GM12878 (cell line): ENCODE measurements at regions not wholly inside any gene's neighbourhood (a gene's known extent, or its start where the extent isn't known, plus 50 kb on each side); places are given as distances from the start of the nearest gene placed in this dataset.

Source experiments
- BMI1 ChIP-seq: fragments of 450-650 bp; IDR thresholded peaks from 2 replicates; pipeline ENCODE4 v1.6.1; 2016; ENCODE audit warnings: mild to moderate bottlenecking, moderate library complexity, borderline replicate concordance
- CTCF ChIP-seq, 3 experiments: IDR thresholded peaks in 2 of 3; conservative IDR thresholded peaks in 1 of 3; 2 replicates each; pipeline ENCODE4 v1.5.1; 2011; ENCODE audit warnings: low read depth in 3 of 3, low read length in 3 of 3, mild to moderate bottlenecking in 3 of 3, control low read depth in 2 of 3, moderate library complexity in 2 of 3, inconsistent platforms in 1 of 3, mixed read lengths in 1 of 3; ENCODE audit not compliant: control insufficient read depth in 2 of 3, insufficient read depth in 1 of 3; ENCODE audit errors: extremely low read depth in 1 of 3
- FOS ChIP-seq: IDR thresholded peaks from 3 replicates; pipeline ENCODE4 v1.6.1; 2011; ENCODE audit warnings: borderline replicate concordance; ENCODE audit not compliant: insufficient read length; ENCODE audit errors: extremely low read depth
- MTA3 ChIP-seq: IDR thresholded peaks from 2 replicates; pipeline ENCODE4 v1.6.1; 2012; ENCODE audit warnings: low read length, inconsistent platforms, borderline replicate concordance
- MXI1 ChIP-seq: fragments of 150-350 bp; IDR thresholded peaks from 2 replicates; pipeline ENCODE4 v1.6.1; 2011; ENCODE audit warnings: low read depth, mild to moderate bottlenecking, inconsistent platforms, low read length, improper control_type of control experiment
- MYC ChIP-seq: IDR thresholded peaks from 2 replicates; pipeline ENCODE4 v1.6.1; 2011; ENCODE audit warnings: mild to moderate bottlenecking, low read length, moderate library complexity, inconsistent platforms; ENCODE audit not compliant: insufficient read depth, insufficient replicate concordance, insufficient read length, severe bottlenecking
- RAD21 ChIP-seq: IDR thresholded peaks from 2 replicates; pipeline ENCODE4 v1.6.1; 2011; ENCODE audit warnings: mild to moderate bottlenecking, low read depth, low read length, moderate library complexity; ENCODE audit not compliant: insufficient read depth
- RB1 ChIP-seq: fragments of 450-650 bp; formaldehyde crosslinking; IDR thresholded peaks from 2 replicates; pipeline ENCODE4 v1.6.1; 2017; ENCODE audit warnings: mild to moderate bottlenecking, borderline replicate concordance
- RELA ChIP-seq: fragments of 450-650 bp; IDR thresholded peaks from 2 replicates; pipeline ENCODE4 v1.8.0; 2014; ENCODE audit warnings: borderline replicate concordance; ENCODE audit not compliant: partially characterized antibody
- SMAD1 ChIP-seq: fragments of 450-650 bp; IDR thresholded peaks from 2 replicates; pipeline ENCODE4 v1.6.1; 2018; ENCODE audit warnings: mild to moderate bottlenecking, low read depth; ENCODE audit not compliant: partially characterized antibody
- SRF ChIP-seq, 2 experiments: IDR thresholded peaks; 2 replicates each; pipeline ENCODE4 v1.6.1; 2011; ENCODE audit warnings: low read depth in 2 of 2, low read length in 2 of 2, mild to moderate bottlenecking in 1 of 2, moderate library complexity in 1 of 2
- USF1 ChIP-seq: IDR thresholded peaks from 2 replicates; pipeline ENCODE4 v1.6.1; 2011; ENCODE audit warnings: borderline replicate concordance, low read depth, mild to moderate bottlenecking, moderate library complexity, mixed read lengths, low read length; ENCODE audit not compliant: insufficient read depth; ENCODE audit errors: extremely low read length
- TF ChIP-seq, protein P1 (sequence below): IDR thresholded peaks from 2 replicates; pipeline ENCODE4 v1.6.1; 2011; ENCODE audit warnings: borderline replicate concordance, low read depth, mild to moderate bottlenecking, moderate library complexity, low read length; ENCODE audit not compliant: insufficient read depth, poor library complexity, severe bottlenecking
- TF ChIP-seq, protein P2 (sequence below): fragments of 450-650 bp; IDR thresholded peaks from 2 replicates; pipeline ENCODE4 v1.6.1; 2017; ENCODE audit warnings: mild to moderate bottlenecking

GRCh38 chr19:32058131-32058530 is 287.3 kb upstream of the ZNF507 start:
- TF ChIP-seq FOS: no peak
- TF ChIP-seq, protein P1, sequence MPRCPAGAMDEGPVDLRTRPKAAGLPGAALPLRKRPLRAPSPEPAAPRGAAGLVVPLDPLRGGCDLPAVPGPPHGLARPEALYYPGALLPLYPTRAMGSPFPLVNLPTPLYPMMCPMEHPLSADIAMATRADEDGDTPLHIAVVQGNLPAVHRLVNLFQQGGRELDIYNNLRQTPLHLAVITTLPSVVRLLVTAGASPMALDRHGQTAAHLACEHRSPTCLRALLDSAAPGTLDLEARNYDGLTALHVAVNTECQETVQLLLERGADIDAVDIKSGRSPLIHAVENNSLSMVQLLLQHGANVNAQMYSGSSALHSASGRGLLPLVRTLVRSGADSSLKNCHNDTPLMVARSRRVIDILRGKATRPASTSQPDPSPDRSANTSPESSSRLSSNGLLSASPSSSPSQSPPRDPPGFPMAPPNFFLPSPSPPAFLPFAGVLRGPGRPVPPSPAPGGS: no peak
- TF ChIP-seq, protein P2, sequence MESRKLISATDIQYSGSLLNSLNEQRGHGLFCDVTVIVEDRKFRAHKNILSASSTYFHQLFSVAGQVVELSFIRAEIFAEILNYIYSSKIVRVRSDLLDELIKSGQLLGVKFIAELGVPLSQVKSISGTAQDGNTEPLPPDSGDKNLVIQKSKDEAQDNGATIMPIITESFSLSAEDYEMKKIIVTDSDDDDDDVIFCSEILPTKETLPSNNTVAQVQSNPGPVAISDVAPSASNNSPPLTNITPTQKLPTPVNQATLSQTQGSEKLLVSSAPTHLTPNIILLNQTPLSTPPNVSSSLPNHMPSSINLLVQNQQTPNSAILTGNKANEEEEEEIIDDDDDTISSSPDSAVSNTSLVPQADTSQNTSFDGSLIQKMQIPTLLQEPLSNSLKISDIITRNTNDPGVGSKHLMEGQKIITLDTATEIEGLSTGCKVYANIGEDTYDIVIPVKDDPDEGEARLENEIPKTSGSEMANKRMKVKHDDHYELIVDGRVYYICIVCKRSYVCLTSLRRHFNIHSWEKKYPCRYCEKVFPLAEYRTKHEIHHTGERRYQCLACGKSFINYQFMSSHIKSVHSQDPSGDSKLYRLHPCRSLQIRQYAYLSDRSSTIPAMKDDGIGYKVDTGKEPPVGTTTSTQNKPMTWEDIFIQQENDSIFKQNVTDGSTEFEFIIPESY: no peak
- TF ChIP-seq SMAD1: no peak
- TF ChIP-seq CTCF (IDR thresholded peaks at IDR 0.05 in 2 of 3, conservative IDR thresholded peaks at IDR 0.05 in 1 of 3; ENCODE audit: control insufficient read depth in 2 of 3, extremely low read depth in 1 of 3, insufficient read depth in 1 of 3, low read depth in 3 of 3, low read length in 3 of 3): no peak
- no peak for TF ChIP-seq SRF (IDR thresholded peaks at IDR 0.05; ENCODE audit: low read depth in 2 of 2, low read length in 2 of 2)
- TF ChIP-seq RAD21: no peak
- TF ChIP-seq MXI1: no peak
- TF ChIP-seq BMI1: no peak
- no peak for TF ChIP-seq RB1
- TF ChIP-seq MYC: no peak
- TF ChIP-seq RELA: no peak
- no peak for TF ChIP-seq MTA3
- TF ChIP-seq USF1: no peak
